WTC11 (cell line): ENCODE measurements at regions not wholly inside any gene's neighbourhood (a gene's known extent, or its start where the extent isn't known, plus 50 kb on each side); places are given as distances from the start of the nearest gene placed in this dataset.

Experiments used
- ATAC-seq: fragments of 200-7000 bp; cut with Tn5 transposase; 2 replicates; pipeline ENCODE4 v1.10.0; 2021; ENCODE audit warnings: mild to moderate bottlenecking, moderate library complexity
- CTCF ChIA-PET: fragments of 300-600 bp; sonication (Branson Sonifier 250); formaldehyde crosslinking; loops from one replicate; lab custom pipeline; 2021; ENCODE audit warnings: antibody characterized with exemption; lab: Charles Lee
- POLR2A ChIA-PET: fragments of 350-600 bp; sonication (Branson Sonifier 250); formaldehyde crosslinking; loops from one replicate; lab custom pipeline; 2021; ENCODE audit warnings: antibody characterized with exemption; lab: Charles Lee
- DNase-seq: peaks from one replicate; pipeline ENCODE4 v3.0.0; 2021; ENCODE audit warnings: low spot score
- H3K27ac Mint-ChIP-seq: 2 replicates; pipeline ENCODE4 v1.8.0; 2021; ENCODE audit warnings: mixed read lengths
- H3K27me3 Mint-ChIP-seq: 2 replicates; pipeline ENCODE4 v1.8.0; 2021; ENCODE audit warnings: low read depth, mild to moderate bottlenecking, moderate library complexity, mixed read lengths
- H3K36me3 Mint-ChIP-seq: 2 replicates; pipeline ENCODE4 v1.8.0; 2021; ENCODE audit warnings: mixed read lengths
- H3K4me1 Mint-ChIP-seq: 2 replicates; pipeline ENCODE4 v1.8.0; 2022; ENCODE audit warnings: mixed read lengths
- H3K4me3 Mint-ChIP-seq: 2 replicates; pipeline ENCODE4 v1.8.0; 2021; ENCODE audit warnings: mild to moderate bottlenecking, moderate library complexity, mixed read lengths
- H3K9me3 Mint-ChIP-seq: 2 replicates; pipeline ENCODE4 v1.8.0; 2021; ENCODE audit warnings: mixed read lengths
- AR ChIP-seq: fragments of 250-450 bp; sonication (Bioruptor Pico); IDR thresholded peaks from 2 replicates; pipeline ENCODE4 v1.9.0; 2021; ENCODE audit warnings: mild to moderate bottlenecking
- CREB1 ChIP-seq: sonication (generic); formaldehyde crosslinking; IDR thresholded peaks from 2 replicates; pipeline ENCODE4 v1.8.0; 2023; ENCODE audit warnings: mild to moderate bottlenecking, missing genetic modification reagents
- ELF4 ChIP-seq: sonication (generic); formaldehyde crosslinking; IDR thresholded peaks from 2 replicates; pipeline ENCODE4 v1.8.1; 2022; ENCODE audit warnings: low read depth, mild to moderate bottlenecking, moderate library complexity, missing genetic modification reagents
- ESRRA ChIP-seq: sonication (generic); formaldehyde crosslinking; IDR thresholded peaks from 2 replicates; pipeline ENCODE4 v1.8.1; 2022; ENCODE audit warnings: mild to moderate bottlenecking, missing genetic modification reagents, borderline replicate concordance
- FOXP4 ChIP-seq: sonication (generic); formaldehyde crosslinking; IDR thresholded peaks from 2 replicates; pipeline ENCODE4 v1.8.0; 2022; ENCODE audit warnings: mild to moderate bottlenecking, missing genetic modification reagents
- HMGXB4 ChIP-seq: sonication (generic); formaldehyde crosslinking; IDR thresholded peaks from 2 replicates; pipeline ENCODE4 v1.8.1; 2023; ENCODE audit warnings: mild to moderate bottlenecking, moderate library complexity, missing genetic modification reagents
- IRF2 ChIP-seq: sonication (generic); formaldehyde crosslinking; IDR thresholded peaks from 2 replicates; pipeline ENCODE4 v1.8.0; 2022; ENCODE audit warnings: low read depth, missing genetic modification reagents, borderline replicate concordance
- MXD4 ChIP-seq: fragments of 250-450 bp; sonication (Bioruptor Pico); IDR thresholded peaks from 2 replicates; pipeline ENCODE4 v1.8.0; 2021; ENCODE audit warnings: mild to moderate bottlenecking, moderate library complexity, borderline replicate concordance
- MYBL2 ChIP-seq: sonication (generic); formaldehyde crosslinking; IDR thresholded peaks from 2 replicates; pipeline ENCODE4 v1.8.1; 2023; ENCODE audit warnings: mild to moderate bottlenecking, moderate library complexity, missing genetic modification reagents
- OVOL2 ChIP-seq: fragments of 250-450 bp; sonication (Bioruptor Pico); IDR thresholded peaks from 2 replicates; pipeline ENCODE4 v1.9.0; 2021; ENCODE audit warnings: mild to moderate bottlenecking, borderline replicate concordance
- PREB ChIP-seq: sonication (generic); formaldehyde crosslinking; IDR thresholded peaks from 2 replicates; pipeline ENCODE4 v1.8.1; 2022; ENCODE audit warnings: mild to moderate bottlenecking, missing genetic modification reagents, moderate library complexity, borderline replicate concordance
- PRRX2 ChIP-seq: fragments of 250-450 bp; sonication (Bioruptor Pico); IDR thresholded peaks from 2 replicates; pipeline ENCODE4 v1.8.0; 2021; ENCODE audit warnings: mild to moderate bottlenecking
- TEAD1 ChIP-seq: sonication (generic); formaldehyde crosslinking; IDR thresholded peaks from 2 replicates; pipeline ENCODE4 v1.8.0; 2022; ENCODE audit warnings: mild to moderate bottlenecking, missing genetic modification reagents
- ZNF219 ChIP-seq: sonication (generic); formaldehyde crosslinking; IDR thresholded peaks from 2 replicates; pipeline ENCODE4 v1.8.0; 2023; ENCODE audit warnings: missing genetic modification reagents, mild to moderate bottlenecking, borderline replicate concordance
- ZNF317 ChIP-seq: sonication (generic); formaldehyde crosslinking; IDR thresholded peaks from 2 replicates; pipeline ENCODE4 v1.8.1; 2023; ENCODE audit warnings: low read depth, mild to moderate bottlenecking, moderate library complexity, missing genetic modification reagents, borderline replicate concordance
- ZNF423 ChIP-seq: fragments of 250-450 bp; sonication (Bioruptor Pico); IDR thresholded peaks from 2 replicates; pipeline ENCODE4 v2.1.2; 2022; ENCODE audit warnings: mild to moderate bottlenecking, moderate library complexity
- ZNF671 ChIP-seq: fragments of 250-450 bp; sonication (Bioruptor Pico); IDR thresholded peaks from 2 replicates; pipeline ENCODE4 v1.8.0; 2021; ENCODE audit warnings: mild to moderate bottlenecking
- ZSCAN18 ChIP-seq: fragments of 250-450 bp; sonication (Bioruptor Pico); IDR thresholded peaks from 2 replicates; pipeline ENCODE4 v2.1.2; 2022; ENCODE audit warnings: mild to moderate bottlenecking, moderate library complexity
- TF ChIP-seq, protein P1 (sequence below): sonication (generic); formaldehyde crosslinking; IDR thresholded peaks from 2 replicates; pipeline ENCODE4 v1.8.1; 2023; ENCODE audit warnings: mild to moderate bottlenecking, missing genetic modification reagents, moderate library complexity

DNA sequence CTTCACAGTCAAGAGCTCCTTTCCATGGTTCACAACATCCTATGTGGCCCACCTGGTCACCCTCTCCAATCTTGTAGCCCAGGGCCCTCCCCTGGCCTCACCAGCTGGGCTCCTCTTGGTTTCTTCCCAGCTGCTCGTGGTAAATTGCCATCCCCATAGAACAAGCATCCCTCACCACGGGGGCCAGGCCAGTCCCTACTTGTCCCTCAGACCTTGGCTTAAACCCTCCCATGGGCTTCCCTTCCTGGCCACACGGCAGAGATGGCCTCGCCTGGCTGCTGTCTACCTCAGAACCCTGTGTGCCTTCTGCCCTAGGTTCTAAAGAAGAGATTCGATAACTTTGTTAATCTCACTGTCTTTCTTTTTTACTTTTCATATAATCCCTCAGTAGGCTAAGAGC, 153.3 kb upstream of the TCERG1L start:
- Mint-ChIP-seq H3K27ac (no peak overlapping the region), H3K36me3 (peaks cover 78% of the 10 kb centered on the region), H3K4me1 (no peaks in the 10 kb centered on the region), H3K4me3 (no peak overlapping the region), H3K27me3 (peaks cover 8% of the 10 kb centered on the region), H3K9me3 (peaks cover 83% of the 10 kb centered on the region)
- no peak for TF ChIP-seq OVOL2
- no peak for TF ChIP-seq ZSCAN18
- TF ChIP-seq CREB1, result no peak
- TF ChIP-seq FOXP4 (CRISPR knock-in tag), result no peak
- TF ChIP-seq, protein P1, sequence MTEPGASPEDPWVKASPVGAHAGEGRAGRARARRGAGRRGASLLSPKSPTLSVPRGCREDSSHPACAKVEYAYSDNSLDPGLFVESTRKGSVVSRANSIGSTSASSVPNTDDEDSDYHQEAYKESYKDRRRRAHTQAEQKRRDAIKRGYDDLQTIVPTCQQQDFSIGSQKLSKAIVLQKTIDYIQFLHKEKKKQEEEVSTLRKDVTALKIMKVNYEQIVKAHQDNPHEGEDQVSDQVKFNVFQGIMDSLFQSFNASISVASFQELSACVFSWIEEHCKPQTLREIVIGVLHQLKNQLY (CRISPR knock-in tag), result no peak
- no peak for TF ChIP-seq ELF4 (CRISPR knock-in tag)
- TF ChIP-seq AR (CRISPR knock-in tag), result no peak
- DNase-seq (no peak), ATAC-seq (no peak)
- POLR2A ChIA-PET, result no interaction called here
- CTCF ChIA-PET, result no interaction called here

DNA sequence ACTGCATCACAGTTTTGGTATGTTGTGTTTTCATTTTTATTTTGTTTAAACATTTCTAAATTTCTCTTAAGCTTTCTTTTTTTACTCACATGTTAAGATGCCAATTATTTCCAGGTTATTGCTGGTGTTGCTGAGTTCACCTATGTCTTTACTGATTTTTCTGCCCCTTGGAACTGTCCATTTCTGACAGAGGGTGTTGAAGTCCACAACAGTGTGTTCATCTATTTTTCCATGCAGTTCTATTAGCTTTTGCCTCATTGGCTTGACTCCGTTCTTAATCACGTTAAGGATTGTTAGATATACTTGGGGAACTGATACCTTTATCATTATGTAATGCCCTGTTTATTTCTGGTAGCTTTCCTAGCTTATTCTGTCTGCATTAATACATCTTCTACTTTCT, 158.0 kb upstream of the TCERG1L start:
- Mint-ChIP-seq H3K9me3 (peaks cover 69% of the 10 kb centered on the region), H3K27me3 (peaks cover 11% of the 10 kb centered on the region)

GRCh38 chr10:131473645-131474044, 162.1 kb upstream of the TCERG1L start:
- peaks cover 55% of the 10 kb centered on the region for H3K36me3 Mint-ChIP-seq
- no peak for DNase-seq
- H3K9me3 Mint-ChIP-seq, result peaks cover 57% of the 10 kb centered on the region
- no peaks in the 10 kb centered on the region for H3K4me1 Mint-ChIP-seq
- H3K27me3 Mint-ChIP-seq, result peaks cover 8% of the 10 kb centered on the region
- no peak overlapping the region for H3K27ac Mint-ChIP-seq
- ChIA-PET POLR2A (no interaction called here), CTCF (interaction anchor here (1.7 kb wide), 1 partner anchor 20 kb away, joined by 5 read pairs; no protein-coding TSS in a partner anchor)
- ATAC-seq, result no peak
- no peak overlapping the region for H3K4me3 Mint-ChIP-seq
- TF ChIP-seq PREB (CRISPR knock-in tag), result no peak
- no peak for TF ChIP-seq ZNF317 (CRISPR knock-in tag)
- no peak for TF ChIP-seq ESRRA
- no peak for TF ChIP-seq TEAD1 (CRISPR knock-in tag)
- TF ChIP-seq MYBL2 (CRISPR knock-in tag), result no peak
- no peak for TF ChIP-seq ZNF219
- TF ChIP-seq IRF2 (CRISPR knock-in tag), result no peak
- no peak for TF ChIP-seq PRRX2
- TF ChIP-seq ZNF423 (CRISPR knock-in tag), result no peak

More for the DNA sequence above, 158.0 kb upstream of the TCERG1L start:
- peaks cover 56% of the 10 kb centered on the region for H3K36me3 Mint-ChIP-seq
- no peak overlapping the region for H3K27ac Mint-ChIP-seq
- TF ChIP-seq, protein P1 (CRISPR knock-in tag), result no peak
- TF ChIP-seq MXD4 (CRISPR knock-in tag) (no peak), CREB1 (no peak), ZNF671 (CRISPR knock-in tag) (no peak), HMGXB4 (CRISPR knock-in tag) (no peak)
- CTCF ChIA-PET, result no interaction called here
- H3K4me3 Mint-ChIP-seq, result no peak overlapping the region
- POLR2A ChIA-PET, result no interaction called here
- DNase-seq (no peak), ATAC-seq (no peak)
- H3K4me1 Mint-ChIP-seq, result no peaks in the 10 kb centered on the region
